K562 (cell line): ENCODE measurements at regions not wholly inside any gene's neighbourhood (a gene's known extent, or its start where the extent isn't known, plus 50 kb on each side); places are given as distances from the start of the nearest gene placed in this dataset.

ENCODE experiments used
- ATAC-seq: fragments of 200-7000 bp; cut with Tn5 transposase; 3 replicates; pipeline ENCODE4 v1.9.1; 2020; ENCODE audit warnings: moderate library complexity
- BruUV-seq: library from RNA; stranded (reverse); fragments of 400-500 nt; replicated peaks from 2 replicates; lab custom pipeline; 2021; lab: Mats Ljungman, UMichigan
- CTCF ChIA-PET: fragments of 300-600 bp; formaldehyde crosslinking; extraction: SDS; loops from one replicate; lab custom pipeline; 2021; ENCODE audit warnings: low intra/inter-chr PET ratio; lab: Yijun Ruan, JAX
- POLR2A ChIA-PET: fragments of 300-600, 350-650 bp; sonication (Branson Sonifier 250); formaldehyde crosslinking; extraction: SDS; loops from one replicate; lab custom pipeline; 2021; ENCODE audit warnings: antibody characterized with exemption, inconsistent platforms; lab: Yijun Ruan, JAX
- DNase-seq, 4 experiments: peaks; one replicate each; pipeline versions ENCODE4 v3.0.0 to v3.0.0-alpha.2; 2011 to 2018; ENCODE audit warnings: low spot score in 3 of 4, mixed read lengths in 3 of 4; ENCODE audit errors: extremely low read depth in 1 of 4
- FAIRE-seq: peaks from 2 replicates; lab custom pipeline; 2011; peaks lifted over from hg19 to GRCh38; lab: Jason Lieb, UNC
- H2AFZ ChIP-seq: 2 replicates; pipeline ENCODE4 v1.6.0; 2011; ENCODE audit warnings: low read depth, low read length, control low read depth, inconsistent platforms
- H3K27ac ChIP-seq: fragments of 200-600 bp; 3 replicates; pipeline ENCODE4 v1.8.0; 2011; ENCODE audit warnings: low read depth, mild to moderate bottlenecking, control low read depth, inconsistent platforms, low read length, moderate library complexity, mixed read lengths; ENCODE audit errors: extremely low read depth
- H3K27me3 ChIP-seq, 2 experiments: fragments of 300-600 bp in 1 of 2; 2 replicates in 1 of 2; 3 replicates in 1 of 2; pipeline versions ENCODE4 v1.6.0 to v1.8.0; 2011; ENCODE audit warnings: inconsistent platforms in 2 of 2, low read length in 2 of 2, mild to moderate bottlenecking in 1 of 2, mixed read lengths in 1 of 2, moderate library complexity in 1 of 2; ENCODE audit not compliant: control insufficient read depth in 2 of 2, insufficient read depth in 2 of 2
- H3K36me3 ChIP-seq: fragments of 300-600 bp; 3 replicates; pipeline ENCODE4 v1.8.0; 2011; ENCODE audit warnings: mild to moderate bottlenecking, low read length, inconsistent platforms; ENCODE audit not compliant: control insufficient read depth, insufficient read depth
- H3K4me1 ChIP-seq, 2 experiments: fragments of 200-600 bp in 1 of 2; replicated peaks in 1 of 2; 2 replicates in 1 of 2; 3 replicates in 1 of 2; pipeline versions ENCODE4 v1.5.1 to v1.8.0; 2011; ENCODE audit warnings: inconsistent platforms in 2 of 2, low read length in 2 of 2, mild to moderate bottlenecking in 1 of 2, mixed read lengths in 1 of 2, moderate library complexity in 1 of 2; ENCODE audit not compliant: control insufficient read depth in 2 of 2, insufficient read depth in 2 of 2
- H3K4me2 ChIP-seq: 2 replicates; pipeline ENCODE4 v1.6.1; 2011; ENCODE audit warnings: low read length, control low read depth, inconsistent platforms, mixed read lengths; ENCODE audit not compliant: insufficient read depth
- H3K4me3 ChIP-seq: fragments of 200-600 bp; sonication (generic), shearing (Covaris generic); 2 replicates; pipeline ENCODE4 v1.5.1; 2016; ENCODE audit warnings: control low read depth, inconsistent platforms
- H3K79me2 ChIP-seq: fragments of 200-600 bp; 3 replicates; pipeline ENCODE4 v1.8.0; 2011; ENCODE audit warnings: low read length, inconsistent platforms; ENCODE audit not compliant: control insufficient read depth, insufficient read depth
- H3K9ac ChIP-seq, 2 experiments: 2 replicates each; pipeline versions ENCODE4 v1.6.0 to v1.6.1; 2011; ENCODE audit warnings: low read depth in 2 of 2, low read length in 2 of 2, control low read depth in 1 of 2, inconsistent platforms in 1 of 2, mild to moderate bottlenecking in 1 of 2, mixed read lengths in 1 of 2; ENCODE audit not compliant: insufficient read depth in 1 of 2
- H3K9me1 ChIP-seq: one replicate; pipeline ENCODE4 v1.6.0; 2011; ENCODE audit warnings: inconsistent platforms, mild to moderate bottlenecking, low read length, moderate library complexity; ENCODE audit not compliant: control insufficient read depth, insufficient read depth
- H3K9me3 ChIP-seq: replicated peaks from 2 replicates; pipeline ENCODE4 v1.5.1; 2011; ENCODE audit warnings: low read depth, low read length, inconsistent platforms; ENCODE audit not compliant: control insufficient read depth, insufficient read depth
- H4K20me1 ChIP-seq: replicated peaks from 2 replicates; pipeline ENCODE4 v1.6.1; 2011; ENCODE audit warnings: low read length, inconsistent platforms, mixed read lengths; ENCODE audit not compliant: control insufficient read depth, insufficient read depth
- FUS ChIP-seq: fragments of 200-400 bp; formaldehyde crosslinking; optimal IDR thresholded peaks from 2 replicates; pipeline ENCODE3; 2017; ENCODE audit warnings: low read depth, low read length
- IFI16 ChIP-seq: fragments of 250-450 bp; sonication (Bioruptor Pico); IDR thresholded peaks from 2 replicates; pipeline ENCODE4 v2.1.2; 2022; ENCODE audit warnings: mild to moderate bottlenecking, inconsistent platforms
- MXI1 ChIP-seq: IDR thresholded peaks from 2 replicates; pipeline ENCODE4 v1.6.1; 2011; ENCODE audit warnings: low read depth, mild to moderate bottlenecking, improper control_type of control experiment, low read length
- POLR2B ChIP-seq: fragments of 450-650 bp; IDR thresholded peaks from 2 replicates; pipeline ENCODE4 v1.6.1; 2018; ENCODE audit warnings: low read depth; ENCODE audit not compliant: partially characterized antibody
- RBM34 ChIP-seq: fragments of 200-400 bp; formaldehyde crosslinking; IDR thresholded peaks from 2 replicates; pipeline ENCODE4 v1.6.1; 2018; ENCODE audit warnings: low read length, borderline replicate concordance; ENCODE audit not compliant: insufficient read depth
- ZNF584 ChIP-seq: fragments of 200-800 bp; sonication (Bioruptor generic); IDR thresholded peaks from 2 replicates; pipeline ENCODE4 v1.6.1; 2016; ENCODE audit warnings: low read depth, mild to moderate bottlenecking, missing genetic modification characterization, missing compliant biosample characterization
- WGBS: fragments of 100-300 bp; shearing (Covaris generic); methylation state at CpG from one replicate; pipeline ENCODE4 v1.1.6; 2016; ENCODE audit warnings: low coverage, mixed read lengths; ENCODE audit not compliant: insufficient coverage; ENCODE audit errors: missing lambda C conversion rate; 5-methylcytosine and 5-hydroxymethylcytosine counted together
- in situ Hi-C: fragments of 300-500 bp; cut with MboI; formaldehyde crosslinking; loops from 4 replicates; pipeline ENCODE4 v1.15.0; 2018; ENCODE audit warnings: inconsistent platforms, mixed read lengths
- intact Hi-C: fragments of 100-400 bp; cut with micrococcal nuclease; formaldehyde crosslinking; loops from 2 replicates; pipeline ENCODE4 v1.14.2; 2022
- TF ChIP-seq, protein P1 (sequence below): IDR thresholded peaks from 3 replicates; pipeline ENCODE4 v1.6.1; 2011; ENCODE audit warnings: borderline replicate concordance, mild to moderate bottlenecking, moderate library complexity; ENCODE audit not compliant: insufficient read length; ENCODE audit errors: extremely low read depth

DNA sequence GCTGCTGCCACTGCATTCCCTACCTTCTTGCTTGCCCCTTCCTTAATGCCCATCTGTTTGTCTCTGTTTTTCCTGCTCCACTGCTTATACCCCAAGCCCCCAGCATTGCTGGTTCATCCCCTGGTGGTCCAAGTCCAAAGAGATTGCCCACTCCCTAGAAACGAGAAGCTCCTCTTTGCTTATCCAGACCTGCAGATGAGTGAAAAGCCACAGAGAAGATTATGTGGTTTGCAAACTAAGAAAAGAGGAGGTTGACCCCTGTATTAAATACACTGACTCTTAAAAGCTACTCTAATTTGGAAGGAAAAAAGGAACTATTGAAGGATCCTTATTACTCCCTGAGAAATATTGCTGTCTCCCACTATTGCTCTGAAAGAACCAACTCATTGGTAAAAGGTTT lies 146.8 kb upstream of the RAB4A start:
- no peaks in the 10 kb centered on the region for H3K79me2 ChIP-seq
- no peak overlapping the region for H3K4me2 ChIP-seq
- no peak for DNase-seq
- no peak for FAIRE-seq
- CTCF ChIA-PET: no interaction called here
- in situ Hi-C loops (no loop called here), intact Hi-C loops (no loop called here)
- TF ChIP-seq RBM34: no peak
- H3K27me3 ChIP-seq: peaks cover 17 to 60% of the 10 kb centered on the region in 2 experiments
- H3K27ac ChIP-seq: no peak overlapping the region
- H3K4me1 ChIP-seq: peaks cover 0 to 5% of the 10 kb centered on the region in 2 experiments; a peak in 1 of 5 replicates
- ATAC-seq: no peak
- H3K9me3 ChIP-seq: no peaks in the 10 kb centered on the region
- H3K4me3 ChIP-seq: no peak overlapping the region
- H3K36me3 ChIP-seq: no peaks in the 10 kb centered on the region
- no TSS peak for BruUV-seq
- no peaks in the 10 kb centered on the region for H4K20me1 ChIP-seq
- H3K9me1 ChIP-seq: no peaks in the 10 kb centered on the region
- POLR2A ChIA-PET: interaction anchor here (0.8 kb wide), 1 partner anchor 430 kb away, joined by 3 read pairs; no protein-coding TSS in a partner anchor
- H3K9ac ChIP-seq: no peak overlapping the region
- no peak overlapping the region for H2AFZ ChIP-seq
- WGBS: 7% methylated on average over 1 of the region's 1 CpG

DNA sequence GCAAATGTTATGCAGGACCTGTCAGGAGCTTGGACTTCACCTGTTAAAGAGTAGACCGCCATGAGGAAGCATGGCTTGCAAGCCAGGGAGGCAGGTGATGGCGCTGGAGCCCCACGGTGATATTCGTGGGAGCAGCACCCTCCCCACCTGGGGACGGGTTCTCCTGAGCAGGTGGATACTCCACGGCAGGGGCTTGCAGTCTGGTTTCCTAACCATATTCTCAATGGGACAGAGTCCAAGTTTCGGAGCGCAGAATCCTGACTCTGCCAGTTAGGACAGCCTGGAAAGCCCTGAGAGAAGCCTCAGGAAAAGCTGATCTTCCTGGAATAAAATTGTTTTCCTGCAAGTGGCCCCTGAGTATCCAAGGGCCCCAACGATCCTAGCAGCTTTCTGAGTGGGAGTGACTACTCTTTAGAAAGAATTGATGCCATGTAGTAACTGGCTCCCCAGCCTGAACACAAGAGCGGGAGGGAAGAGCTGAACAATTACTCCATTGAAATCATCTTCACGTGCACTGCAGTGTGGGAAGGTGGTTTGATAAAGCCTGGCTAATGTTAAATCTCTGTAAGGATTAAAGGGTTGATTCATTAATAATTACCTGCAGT lies 146.3 kb upstream of the RAB4A start:
- in situ Hi-C loops (no loop called here), intact Hi-C loops (loop anchor here (5.0 kb wide), 1 partner anchor 103 kb away; no protein-coding TSS in a partner anchor)
- peak; percentile 32 for FAIRE-seq
- 1% methylated on average over 11 of the region's 11 CpGs for WGBS
- Histone ChIP-seq H2AFZ (no peak overlapping the region), H3K9me3 (no peaks in the 10 kb centered on the region), H3K9me1 (no peaks in the 10 kb centered on the region), H3K9ac (no peak overlapping the region), H3K79me2 (no peaks in the 10 kb centered on the region), H3K4me1 (peaks cover 0 to 5% of the 10 kb centered on the region in 2 experiments; a peak in 1 of 5 replicates)
- no peak for TF ChIP-seq ZNF584 (CRISPR knock-in tag)
- TF ChIP-seq IFI16 (CRISPR knock-in tag): no peak
- TF ChIP-seq POLR2B: no peak
- no peak for TF ChIP-seq FUS
- TF ChIP-seq, protein P1, sequence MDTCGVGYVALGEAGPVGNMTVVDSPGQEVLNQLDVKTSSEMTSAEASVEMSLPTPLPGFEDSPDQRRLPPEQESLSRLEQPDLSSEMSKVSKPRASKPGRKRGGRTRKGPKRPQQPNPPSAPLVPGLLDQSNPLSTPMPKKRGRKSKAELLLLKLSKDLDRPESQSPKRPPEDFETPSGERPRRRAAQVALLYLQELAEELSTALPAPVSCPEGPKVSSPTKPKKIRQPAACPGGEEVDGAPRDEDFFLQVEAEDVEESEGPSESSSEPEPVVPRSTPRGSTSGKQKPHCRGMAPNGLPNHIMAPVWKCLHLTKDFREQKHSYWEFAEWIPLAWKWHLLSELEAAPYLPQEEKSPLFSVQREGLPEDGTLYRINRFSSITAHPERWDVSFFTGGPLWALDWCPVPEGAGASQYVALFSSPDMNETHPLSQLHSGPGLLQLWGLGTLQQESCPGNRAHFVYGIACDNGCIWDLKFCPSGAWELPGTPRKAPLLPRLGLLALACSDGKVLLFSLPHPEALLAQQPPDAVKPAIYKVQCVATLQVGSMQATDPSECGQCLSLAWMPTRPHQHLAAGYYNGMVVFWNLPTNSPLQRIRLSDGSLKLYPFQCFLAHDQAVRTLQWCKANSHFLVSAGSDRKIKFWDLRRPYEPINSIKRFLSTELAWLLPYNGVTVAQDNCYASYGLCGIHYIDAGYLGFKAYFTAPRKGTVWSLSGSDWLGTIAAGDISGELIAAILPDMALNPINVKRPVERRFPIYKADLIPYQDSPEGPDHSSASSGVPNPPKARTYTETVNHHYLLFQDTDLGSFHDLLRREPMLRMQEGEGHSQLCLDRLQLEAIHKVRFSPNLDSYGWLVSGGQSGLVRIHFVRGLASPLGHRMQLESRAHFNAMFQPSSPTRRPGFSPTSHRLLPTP: no peak
- TF ChIP-seq MXI1: no peak
- TF ChIP-seq, all 486 proteins: peak for 0
- H3K27ac ChIP-seq: no peak overlapping the region
- no peak overlapping the region for H3K4me2 ChIP-seq
- BruUV-seq: no TSS peak
- no peaks in the 10 kb centered on the region for H3K36me3 ChIP-seq
- H3K4me3 ChIP-seq: no peak overlapping the region
- ChIA-PET CTCF (no interaction called here), POLR2A (interaction anchor here (0.8 kb wide), 1 partner anchor 430 kb away, joined by 3 read pairs; no protein-coding TSS in a partner anchor)
- ATAC-seq (no peak), DNase-seq (no peak)
- peaks cover 20 to 60% of the 10 kb centered on the region in 2 experiments for H3K27me3 ChIP-seq
- H4K20me1 ChIP-seq: no peaks in the 10 kb centered on the region
